HepG2 (cell line): ENCODE measurements at regions not wholly inside any gene's neighbourhood (a gene's known extent, or its start where the extent isn't known, plus 50 kb on each side); places are given as distances from the start of the nearest gene placed in this dataset.

Experiments
- ATAC-seq: fragments of 200-7000 bp; cut with Tn5 transposase; 3 replicates; pipeline ENCODE4 v1.9.1; 2020; ENCODE audit warnings: mild to moderate bottlenecking, moderate library complexity
- BruUV-seq: library from RNA; stranded (reverse); fragments of 400-500 nt; replicated peaks from 2 replicates; lab custom pipeline; 2021; lab: Mats Ljungman, UMichigan
- CTCF ChIA-PET: fragments of 300-600 bp; formaldehyde crosslinking; extraction: SDS; loops from one replicate; lab custom pipeline; 2021; ENCODE audit warnings: low total read pairs, inconsistent platforms, low intra/inter-chr PET ratio; lab: Yijun Ruan, JAX
- POLR2A ChIA-PET: fragments of 350-600 bp; sonication (Branson Sonifier 250); formaldehyde crosslinking; loops from one replicate; lab custom pipeline; 2020; ENCODE audit warnings: antibody characterized with exemption, inconsistent platforms; lab: Yijun Ruan, JAX
- DNase-seq: peaks from one replicate; pipeline ENCODE4 v3.0.0-alpha.2; 2015; ENCODE audit warnings: low spot score
- FAIRE-seq: peaks from 3 replicates; lab custom pipeline; 2011; peaks lifted over from hg19 to GRCh38; lab: Jason Lieb, UNC
- H2AFZ ChIP-seq: one replicate; pipeline ENCODE4 v1.6.1; 2011; ENCODE audit warnings: low read length, inconsistent platforms
- H3K27ac ChIP-seq: fragments of 300-600 bp; 3 replicates; pipeline ENCODE4 v1.8.0; 2011; ENCODE audit warnings: mixed run types, mild to moderate bottlenecking, mixed read lengths, low read length, inconsistent platforms; ENCODE audit not compliant: insufficient read depth; ENCODE audit errors: extremely low read length
- H3K27me3 ChIP-seq, 2 experiments: fragments of 200-600 bp in 1 of 2; 2 replicates in 1 of 2; 3 replicates in 1 of 2; pipeline versions ENCODE4 v1.6.0 to v1.8.0; 2011; ENCODE audit warnings: low read length in 2 of 2, mild to moderate bottlenecking in 2 of 2, moderate library complexity in 2 of 2, inconsistent platforms in 1 of 2; ENCODE audit not compliant: insufficient read depth in 2 of 2, control insufficient read depth in 1 of 2
- H3K36me3 ChIP-seq, 2 experiments: fragments of 200-600 bp in 1 of 2; replicated peaks in 1 of 2; 2 replicates in 1 of 2; 3 replicates in 1 of 2; pipeline versions ENCODE4 v1.5.1 to v1.8.0; 2011; ENCODE audit warnings: low read length in 2 of 2, inconsistent platforms in 1 of 2; ENCODE audit not compliant: insufficient read depth in 2 of 2, control insufficient read depth in 1 of 2
- H3K4me1 ChIP-seq: 2 replicates; pipeline ENCODE4 v1.5.1; 2012; ENCODE audit warnings: low read length, inconsistent platforms; ENCODE audit not compliant: insufficient read depth
- H3K4me2 ChIP-seq: 2 replicates; pipeline ENCODE4 v1.6.0; 2011; ENCODE audit warnings: low read depth, low read length, inconsistent platforms
- H3K4me3 ChIP-seq, 3 experiments: fragments of 200-600 bp in 1 of 3; sonication (generic), shearing (Covaris generic) in 1 of 3; replicated peaks in 1 of 3; 2 replicates each; pipeline ENCODE4 v1.5.1; 2011 to 2016; ENCODE audit warnings: low read length in 3 of 3, inconsistent platforms in 2 of 3, low read depth in 2 of 3, mild to moderate bottlenecking in 2 of 3, control low read depth in 1 of 3, mixed read lengths in 1 of 3; ENCODE audit not compliant: insufficient read depth in 1 of 3
- H3K79me2 ChIP-seq: one replicate; pipeline ENCODE4 v1.6.1; 2011; ENCODE audit warnings: low read length, inconsistent platforms; ENCODE audit not compliant: insufficient read depth
- H3K9ac ChIP-seq: 2 replicates; pipeline ENCODE4 v1.6.0; 2011; ENCODE audit warnings: mild to moderate bottlenecking, low read depth, low read length, inconsistent platforms; ENCODE audit not compliant: insufficient read depth
- H3K9me3 ChIP-seq: 2 replicates; pipeline ENCODE4 v1.5.1; 2012; ENCODE audit warnings: mild to moderate bottlenecking, low read length
- H4K20me1 ChIP-seq: 2 replicates; pipeline ENCODE4 v1.6.0; 2011; ENCODE audit warnings: inconsistent platforms, mild to moderate bottlenecking, low read length, moderate library complexity; ENCODE audit not compliant: insufficient read depth
- HNRNPK ChIP-seq: fragments of 200-400 bp; formaldehyde crosslinking; IDR thresholded peaks from 2 replicates; pipeline ENCODE4 v1.6.1; 2018; ENCODE audit warnings: low read length, low read depth, moderate library complexity, mild to moderate bottlenecking; ENCODE audit not compliant: poor library complexity, severe bottlenecking
- PCBP1 ChIP-seq: fragments of 200-400 bp; formaldehyde crosslinking; IDR thresholded peaks from 2 replicates; pipeline ENCODE4 v1.6.1; 2017; ENCODE audit warnings: mild to moderate bottlenecking, low read depth, low read length, borderline replicate concordance
- TAF15 ChIP-seq: fragments of 200-400 bp; formaldehyde crosslinking; IDR thresholded peaks from one replicate; pipeline ENCODE4 v1.6.1; 2018; ENCODE audit warnings: mild to moderate bottlenecking, low read depth, low read length; ENCODE audit not compliant: poor library complexity, severe bottlenecking
- ZNF468 ChIP-seq: sonication (generic); formaldehyde crosslinking; IDR thresholded peaks from 2 replicates; pipeline ENCODE4 v1.8.0; 2022; ENCODE audit warnings: mild to moderate bottlenecking, moderate library complexity, missing genetic modification reagents
- WGBS: methylation state at CpG from one replicate; pipeline ENCODE4 v1.1.6; 2017; ENCODE audit warnings: low lambda C conversion rate; 5-methylcytosine and 5-hydroxymethylcytosine counted together
- in situ Hi-C: cut with HindIII; loops from 2 replicates; pipeline ENCODE4 v1.10.0; 2017; ENCODE audit warnings: low pct_unique_long_range_greater_than_20kb; ENCODE audit not compliant: extremely low pct_ligation_motif_present
- intact Hi-C: fragments of 100-400 bp; cut with micrococcal nuclease; formaldehyde crosslinking; loops from one replicate; pipeline ENCODE4 v1.10.0; 2022; ENCODE audit not compliant: unreplicated experiment
- TF ChIP-seq, protein P1 (sequence below): sonication (generic); formaldehyde crosslinking; IDR thresholded peaks from 2 replicates; pipeline ENCODE4 v1.8.1; 2023; ENCODE audit warnings: mild to moderate bottlenecking, moderate library complexity, missing genetic modification reagents

DNA sequence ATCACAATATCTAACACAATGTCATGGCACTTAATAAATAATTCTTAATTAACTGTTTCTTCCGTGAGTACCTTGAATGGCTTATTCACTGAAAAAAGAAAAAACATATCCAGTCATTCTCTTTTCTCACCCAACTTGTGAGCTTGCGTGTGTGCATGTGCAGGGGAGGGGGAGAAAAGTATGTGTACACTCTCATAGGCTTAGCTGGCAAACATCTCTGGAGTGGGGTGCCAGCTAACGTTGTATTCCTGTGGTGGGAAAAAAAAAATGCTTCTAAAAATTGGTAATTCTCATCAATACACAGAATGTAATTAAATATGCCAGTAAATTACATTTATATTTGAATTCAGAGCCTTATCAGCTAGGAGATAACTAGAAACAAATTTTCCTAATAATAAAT, 291.9 kb upstream of the NOX3 start (continued):
- TF ChIP-seq, protein P1, sequence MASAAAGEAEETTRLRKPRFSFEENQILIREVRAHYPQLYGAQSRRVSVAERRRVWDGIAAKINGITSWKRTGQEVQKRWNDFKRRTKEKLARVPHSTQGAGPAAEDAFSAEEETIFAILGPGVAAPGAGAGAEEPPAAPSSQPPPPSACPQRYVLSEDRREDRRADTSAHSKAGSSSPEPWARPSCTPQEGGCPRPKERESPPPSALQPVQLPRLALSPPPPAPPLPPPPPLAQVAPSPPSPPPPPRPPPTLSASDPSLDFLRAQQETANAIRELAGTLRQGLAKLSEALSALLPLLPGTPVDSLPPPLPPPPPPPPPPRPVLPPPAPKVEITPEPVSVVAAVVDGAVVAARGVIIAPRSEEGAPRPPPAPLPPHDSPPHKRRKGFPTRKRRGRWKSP (CRISPR knock-in tag): no peak

DNA sequence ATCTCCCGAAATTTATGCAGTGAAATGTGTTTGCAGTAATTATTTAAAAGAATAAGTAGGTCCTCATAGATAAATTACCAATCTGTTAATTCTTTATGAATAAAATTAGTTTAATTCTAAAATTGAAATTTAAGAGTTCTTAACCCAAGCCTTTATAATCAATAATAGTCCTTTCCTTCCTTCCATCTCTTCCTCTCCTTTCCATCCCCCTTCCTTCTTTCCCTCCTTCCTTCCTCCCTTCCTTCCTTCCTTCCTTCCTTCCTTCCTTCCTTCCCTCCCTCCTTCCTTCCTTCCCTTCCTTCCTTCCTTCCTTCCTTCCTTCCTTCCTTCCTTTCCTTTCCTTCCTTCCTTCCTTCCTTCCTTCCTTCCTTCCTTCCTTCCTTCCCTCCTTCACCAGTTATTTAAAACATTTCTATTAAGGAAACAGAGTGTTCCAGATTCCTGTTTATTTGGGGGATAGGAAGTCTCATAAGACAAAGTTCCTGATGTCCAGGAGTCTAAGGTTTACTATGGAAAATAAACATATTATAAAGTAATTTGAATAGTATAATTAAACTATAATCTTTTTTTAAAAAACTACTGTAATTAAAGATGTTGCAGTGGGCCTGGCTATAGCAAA, 285.3 kb upstream of the NOX3 start:
- POLR2A ChIA-PET: no interaction called here
- no peaks in the 10 kb centered on the region for H3K4me1 ChIP-seq
- ATAC-seq (no peak), FAIRE-seq (no peak), DNase-seq (no peak)
- CTCF ChIA-PET: no interaction called here
- H3K4me3 ChIP-seq: no peak overlapping the region
- no peak overlapping the region for H3K9ac ChIP-seq
- H3K4me2 ChIP-seq: no peak overlapping the region
- H3K79me2 ChIP-seq: no peaks in the 10 kb centered on the region
- H3K9me3 ChIP-seq: no peaks in the 10 kb centered on the region
- H2AFZ ChIP-seq: no peak overlapping the region
- TF ChIP-seq PCBP1 (peak; percentile 69; the same call in 1 of the 2 replicates), ZNF468 (CRISPR knock-in tag) (no peak), HNRNPK (peak; percentile 80)
- WGBS: 0% methylated on average over 1 of the region's 1 CpG
- no peak overlapping the region for H3K27ac ChIP-seq
- BruUV-seq: no TSS peak
- intact Hi-C loops: no loop called here
- H3K27me3 ChIP-seq: peaks cover 0 to 7% of the 10 kb centered on the region in 2 experiments; a peak in 2 of 5 replicates
- no peaks in the 10 kb centered on the region for H4K20me1 ChIP-seq
- H3K36me3 ChIP-seq: no peaks in the 10 kb centered on the region
- in situ Hi-C loops: no loop called here

DNA sequence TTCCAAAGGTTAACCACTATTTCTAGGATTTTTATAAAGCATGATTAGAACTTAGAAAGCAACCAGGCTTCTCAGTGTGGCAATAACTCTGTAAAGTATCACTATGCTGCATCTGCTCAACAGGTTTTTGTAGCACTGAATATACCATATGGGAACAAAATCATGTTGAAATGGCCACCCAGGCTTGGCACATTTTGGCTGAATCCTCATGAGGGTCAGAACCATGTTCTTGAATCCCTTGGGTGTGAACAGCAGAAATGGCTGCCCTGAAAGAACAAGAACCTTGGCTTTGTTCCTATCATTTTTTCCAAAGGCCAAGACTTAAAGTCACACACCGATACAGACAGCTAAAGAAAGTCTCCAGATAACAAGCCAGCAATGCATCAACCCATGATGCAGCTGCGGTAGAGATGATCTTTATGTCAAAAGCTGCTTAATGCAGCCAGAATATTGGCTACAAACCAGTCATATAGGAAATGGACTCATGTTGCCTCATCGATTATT, 283.0 kb upstream of the NOX3 start:
- 18% methylated on average over 3 of the region's 3 CpGs for WGBS
- DNase-seq: no peak
- Histone ChIP-seq H4K20me1 (no peaks in the 10 kb centered on the region), H3K27ac (no peak overlapping the region), H3K4me3 (no peak overlapping the region), H3K4me2 (no peak overlapping the region), H3K36me3 (no peaks in the 10 kb centered on the region), H3K79me2 (no peaks in the 10 kb centered on the region), H2AFZ (no peak overlapping the region), H3K27me3 (peaks cover 0 to 7% of the 10 kb centered on the region in 2 experiments; a peak in 2 of 5 replicates), H3K9me3 (no peaks in the 10 kb centered on the region), H3K9ac (no peak overlapping the region), H3K4me1 (no peaks in the 10 kb centered on the region)
- TF ChIP-seq TAF15: no peak
- no peak for ATAC-seq
- intact Hi-C loops: no loop called here
- no TSS peak for BruUV-seq
- POLR2A ChIA-PET: no interaction called here
- FAIRE-seq: no peak
- CTCF ChIA-PET: no interaction called here
- in situ Hi-C loops: no loop called here
